ENCODE measurements at regions not wholly inside any gene's neighbourhood (a gene's known extent, or its start where the extent isn't known, plus 50 kb on each side); places are given as distances from the start of the nearest gene placed in this dataset.

- no peak for DNase-seq (ENCODE audit: low read depth in 3 of 3, low spot score in 2 of 3)
Observed at GRCh38 chr1:80769208-80769750, 1031.5 kb upstream of the ADGRL2 start.

GRCh38 chr1:80767711-80768110 is 1033.0 kb upstream of the ADGRL2 start:
- DNase-seq (ENCODE audit: low read depth in 3 of 3, low spot score in 2 of 3), result no peak

GRCh38 chr1:80759354-80759753 is 1041.4 kb upstream of the ADGRL2 start:
- DNase-seq (ENCODE audit: low read depth in 3 of 3, low spot score in 2 of 3), result no peak

GRCh38 chr1:80755944-80756343 is 1044.8 kb upstream of the ADGRL2 start:
- DNase-seq (ENCODE audit: low read depth in 3 of 3, low spot score in 2 of 3), result no peak

GRCh38 chr1:80751204-80751603 is 1049.5 kb upstream of the ADGRL2 start:
- DNase-seq (ENCODE audit: low read depth in 3 of 3, low spot score in 2 of 3), result no peak

GRCh38 chr1:80731241-80731894 is 1069.4 kb upstream of the ADGRL2 start:
- no peak for DNase-seq (ENCODE audit: low read depth in 3 of 3, low spot score in 2 of 3)

GRCh38 chr1:80722611-80723010 is 1078.1 kb upstream of the ADGRL2 start:
- no peak for DNase-seq (ENCODE audit: low read depth in 3 of 3, low spot score in 2 of 3)

- DNase-seq (ENCODE audit: low read depth in 3 of 3, low spot score in 2 of 3), result no peak
Observed at GRCh38 chr1:80706526-80706925, 1094.2 kb upstream of the ADGRL2 start.

- no peak for DNase-seq (ENCODE audit: low read depth in 3 of 3, low spot score in 2 of 3)
Observed at GRCh38 chr1:80678438-80678837, 1122.3 kb upstream of the ADGRL2 start.

- no peak for DNase-seq (ENCODE audit: low read depth in 3 of 3, low spot score in 2 of 3)
Observed at GRCh38 chr1:80675454-80675853, 1125.3 kb upstream of the ADGRL2 start.

GRCh38 chr1:80673935-80674597 is 1126.7 kb upstream of the ADGRL2 start:
- DNase-seq (ENCODE audit: low read depth in 3 of 3, low spot score in 2 of 3), result no peak

GRCh38 chr1:80668372-80668771 is 1132.4 kb upstream of the ADGRL2 start:
- no peak for DNase-seq (ENCODE audit: low read depth in 3 of 3, low spot score in 2 of 3)

GRCh38 chr1:80666073-80666472 is 1134.7 kb upstream of the ADGRL2 start:
- DNase-seq (ENCODE audit: low read depth in 3 of 3, low spot score in 2 of 3), result no peak

- DNase-seq (ENCODE audit: low read depth in 3 of 3, low spot score in 2 of 3), result no peak
Observed at GRCh38 chr1:80659161-80659560, 1141.6 kb upstream of the ADGRL2 start.

GRCh38 chr1:80657707-80658106 is 1143.0 kb upstream of the ADGRL2 start:
- DNase-seq (ENCODE audit: low read depth in 3 of 3, low spot score in 2 of 3), result no peak

GRCh38 chr1:80657044-80657643 is 1143.6 kb upstream of the ADGRL2 start:
- no peak for DNase-seq (ENCODE audit: low read depth in 3 of 3, low spot score in 2 of 3)

- no peak for DNase-seq (ENCODE audit: low read depth in 3 of 3, low spot score in 2 of 3)
Observed at GRCh38 chr1:80656641-80657040, 1144.1 kb upstream of the ADGRL2 start.

- no peak for DNase-seq (ENCODE audit: low read depth in 3 of 3, low spot score in 2 of 3)
Observed at GRCh38 chr1:80656014-80656636, 1144.6 kb upstream of the ADGRL2 start.

GRCh38 chr1:80646053-80646452 is 1154.7 kb upstream of the ADGRL2 start:
- DNase-seq (ENCODE audit: low read depth in 3 of 3, low spot score in 2 of 3), result no peak

GRCh38 chr1:80645621-80646020 is 1155.1 kb upstream of the ADGRL2 start:
- no peak for DNase-seq (ENCODE audit: low read depth in 3 of 3, low spot score in 2 of 3)

GRCh38 chr1:80640978-80641377 is 1159.8 kb upstream of the ADGRL2 start:
- no peak for DNase-seq (ENCODE audit: low read depth in 3 of 3, low spot score in 2 of 3)

Data from right renal cortex interstitium (tissue), 3 donors.